ENCODE measurements at regions not wholly inside any gene's neighbourhood (a gene's known extent, or its start where the extent isn't known, plus 50 kb on each side); places are given as distances from the start of the nearest gene placed in this dataset.

- DNase-seq = no peak
Observed at GRCh38 chr2:158907926-158908456, 60.4 kb upstream of the TANC1 start.

GRCh38 chr2:158912112-158912511 is 56.3 kb upstream of the TANC1 start:
- no peaks in the 10 kb centered on the region for H3K9me3 ChIP-seq
- no peaks in the 10 kb centered on the region for H3K4me1 ChIP-seq
- no peak overlapping the region for H3K4me3 ChIP-seq (ENCODE audit: low read depth, low read length)
- H3K36me3 ChIP-seq = no peaks in the 10 kb centered on the region
- DNase-seq = no peak
- H3K27me3 ChIP-seq = no peaks in the 10 kb centered on the region
- no peak for TF ChIP-seq CTCF (IDR thresholded peaks at IDR 0.05; ENCODE audit: low read depth, low read length)

More at GRCh38 chr2:158907926-158908456, 60.4 kb upstream of the TANC1 start:
- H3K27me3 ChIP-seq = no peaks in the 10 kb centered on the region
- H3K4me3 ChIP-seq (ENCODE audit: low read depth, low read length) = no peak overlapping the region
- no peaks in the 10 kb centered on the region for H3K9me3 ChIP-seq
- no peak for TF ChIP-seq CTCF (IDR thresholded peaks at IDR 0.05; ENCODE audit: low read depth, low read length)
- 0 out of 2 replicates have a peak, but pooled peaks cover 3% of the 10 kb centered on the region for H3K4me1 ChIP-seq
- no peaks in the 10 kb centered on the region for H3K36me3 ChIP-seq

GRCh38 chr2:158912765-158913164 is 55.7 kb upstream of the TANC1 start:
- Histone ChIP-seq H3K27me3 (no peaks in the 10 kb centered on the region), H3K9me3 (no peaks in the 10 kb centered on the region), H3K4me1 (no peaks in the 10 kb centered on the region), H3K4me3 (ENCODE audit: low read depth, low read length) (no peak overlapping the region), H3K36me3 (no peaks in the 10 kb centered on the region)
- no peak for TF ChIP-seq CTCF (IDR thresholded peaks at IDR 0.05; ENCODE audit: low read depth, low read length)
- DNase-seq = no peak

DNA sequence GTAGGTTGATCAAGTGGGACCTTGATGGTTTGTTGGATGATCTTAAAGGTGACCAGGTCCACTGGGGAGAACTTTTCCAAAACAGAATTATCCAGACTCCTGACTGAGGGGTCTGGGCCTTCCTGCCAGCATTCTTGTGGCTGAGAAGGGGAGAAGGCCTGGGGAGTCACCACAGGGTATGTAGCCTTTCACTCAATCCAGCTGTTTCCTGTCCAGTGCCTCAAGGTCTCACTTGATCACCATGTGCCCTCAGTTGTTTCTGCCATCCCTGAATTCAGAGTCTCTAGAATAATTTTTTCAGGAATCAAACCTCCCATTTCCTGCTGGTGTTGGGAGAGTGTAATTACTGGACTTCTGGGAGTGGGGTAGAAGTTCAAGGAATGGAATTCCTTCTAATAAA is 54.4 kb upstream of the TANC1 start:
- no peak for TF ChIP-seq CTCF (IDR thresholded peaks at IDR 0.05; ENCODE audit: low read depth, low read length)
- H3K36me3 ChIP-seq = no peaks in the 10 kb centered on the region
- DNase-seq = no peak

GRCh38 chr2:158914731-158915130 is 53.7 kb upstream of the TANC1 start:
- Histone ChIP-seq H3K9me3 (no peaks in the 10 kb centered on the region), H3K4me3 (ENCODE audit: low read depth, low read length) (no peak overlapping the region), H3K36me3 (no peaks in the 10 kb centered on the region), H3K27me3 (no peaks in the 10 kb centered on the region), H3K4me1 (no peaks in the 10 kb centered on the region; the same call in 1 of the 2 replicates)
- DNase-seq = no peak
- TF ChIP-seq CTCF (IDR thresholded peaks at IDR 0.05; ENCODE audit: low read depth, low read length) = no peak

More for the DNA sequence above, 54.4 kb upstream of the TANC1 start:
- Histone ChIP-seq H3K9me3 (no peaks in the 10 kb centered on the region), H3K4me1 (no peaks in the 10 kb centered on the region; the same call in 1 of the 2 replicates), H3K27me3 (no peaks in the 10 kb centered on the region), H3K4me3 (ENCODE audit: low read depth, low read length) (no peak overlapping the region)

DNA sequence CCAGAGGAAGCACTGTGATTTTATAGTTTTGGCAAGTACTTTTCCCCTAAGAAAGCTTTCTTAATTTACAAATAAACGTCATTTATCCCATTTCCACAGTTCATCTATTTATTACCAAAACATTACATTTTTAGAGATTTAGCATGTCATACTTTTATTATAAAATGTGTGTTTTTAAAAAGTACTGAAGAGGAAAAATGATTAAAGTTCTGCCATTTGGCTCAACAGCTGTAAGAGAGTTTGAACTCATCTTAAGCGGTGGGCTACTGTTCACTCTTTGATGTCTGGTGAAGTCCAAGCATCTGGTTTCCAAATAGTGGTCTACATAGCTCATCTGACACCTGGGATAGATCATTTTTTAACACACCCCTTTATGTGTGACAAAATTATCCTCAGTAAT is 51.3 kb upstream of the TANC1 start:
- Histone ChIP-seq H3K4me3 (ENCODE audit: low read depth, low read length) (no peak overlapping the region), H3K9me3 (no peaks in the 10 kb centered on the region), H3K4me1 (no peaks in the 10 kb centered on the region; the same call in 1 of the 2 replicates), H3K27me3 (no peaks in the 10 kb centered on the region), H3K36me3 (no peaks in the 10 kb centered on the region)
- DNase-seq = no peak
- TF ChIP-seq CTCF (IDR thresholded peaks at IDR 0.05; ENCODE audit: low read depth, low read length) = no peak
